ENCODE measurements at regions not wholly inside any gene's neighbourhood (a gene's known extent, or its start where the extent isn't known, plus 50 kb on each side); places are given as distances from the start of the nearest gene placed in this dataset.
"Not testable (repeated sequence)": the region's sequence is repeated elsewhere in the genome, so short reads cannot be mapped to it uniquely, and the experiment has no call there.

DNA sequence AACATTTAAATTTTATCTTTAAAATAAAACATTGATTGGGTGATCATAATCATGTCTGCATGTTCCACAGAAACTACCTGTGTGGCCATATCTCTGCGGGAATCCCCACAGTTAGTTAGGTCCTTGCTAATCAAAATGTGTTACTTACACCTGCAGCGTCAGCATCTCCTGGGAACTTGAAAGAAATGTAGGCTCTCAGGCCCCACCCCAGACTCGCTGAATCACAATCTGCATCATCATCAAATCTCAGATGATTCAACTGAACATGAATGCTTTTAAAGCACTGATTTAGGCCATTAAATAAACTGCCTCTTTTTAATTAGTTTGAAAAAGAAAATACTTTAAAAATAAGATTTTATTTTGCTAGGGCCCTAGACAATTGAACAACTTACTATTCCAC lies 577.8 kb downstream of the PYDC2 start:
- no peak for DNase-seq (ENCODE audit: low read depth)

DNA sequence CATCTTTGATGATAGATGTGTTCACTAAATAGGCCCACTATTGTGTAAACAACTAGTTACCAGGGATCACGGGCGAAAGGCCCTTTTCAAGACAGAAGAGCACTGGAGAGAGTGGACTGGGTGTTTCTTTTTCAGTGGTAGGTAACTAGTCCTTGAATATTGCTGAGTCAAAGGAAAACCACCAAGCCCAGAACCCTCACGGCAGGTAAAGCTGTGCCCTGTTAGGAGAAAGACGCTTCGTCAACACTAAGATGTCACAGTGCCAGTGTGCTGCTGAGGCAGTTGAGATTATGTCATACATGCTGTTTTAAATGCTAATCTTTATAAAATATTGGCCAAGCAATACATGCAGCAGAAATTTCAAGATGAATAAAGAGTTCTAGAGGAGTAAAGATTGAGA lies 578.6 kb downstream of the PYDC2 start:
- DNase-seq (ENCODE audit: low read depth) = no peak

DNA sequence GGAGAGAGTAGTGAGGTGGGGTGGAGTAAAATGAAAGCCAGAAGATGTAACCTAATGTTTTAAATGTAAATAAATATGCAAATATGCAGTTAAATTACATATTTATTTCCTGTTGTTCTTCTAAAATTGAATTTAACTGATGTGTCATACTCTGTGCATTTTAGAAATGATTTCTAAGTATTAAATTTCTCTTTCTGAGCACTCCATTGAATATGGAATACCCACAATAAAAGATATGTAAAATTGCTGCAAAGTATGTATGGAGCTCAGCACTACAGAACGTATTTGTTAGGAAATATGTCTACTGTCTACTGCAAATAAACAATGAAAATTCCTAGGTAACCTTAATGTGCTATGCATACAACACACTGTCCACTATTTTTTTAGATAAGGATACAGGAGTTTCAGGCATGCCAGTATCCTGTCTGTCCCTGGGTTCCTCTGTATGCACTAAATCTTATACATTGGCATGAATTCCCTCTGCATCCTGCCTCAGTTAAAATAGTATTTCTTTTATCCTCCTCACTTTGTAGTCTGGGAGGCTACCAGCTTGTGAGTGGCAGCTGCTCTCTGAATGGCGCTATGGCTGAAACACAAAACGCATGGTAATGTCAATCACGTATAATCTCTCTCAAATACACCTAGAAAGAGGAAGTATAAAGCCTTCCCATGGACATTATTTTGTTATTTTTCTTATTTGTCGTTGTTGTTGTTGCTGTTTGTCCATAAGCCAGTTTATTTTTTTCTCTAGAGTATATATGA lies 579.5 kb downstream of the PYDC2 start:
- no peak for DNase-seq (ENCODE audit: low read depth)

DNA sequence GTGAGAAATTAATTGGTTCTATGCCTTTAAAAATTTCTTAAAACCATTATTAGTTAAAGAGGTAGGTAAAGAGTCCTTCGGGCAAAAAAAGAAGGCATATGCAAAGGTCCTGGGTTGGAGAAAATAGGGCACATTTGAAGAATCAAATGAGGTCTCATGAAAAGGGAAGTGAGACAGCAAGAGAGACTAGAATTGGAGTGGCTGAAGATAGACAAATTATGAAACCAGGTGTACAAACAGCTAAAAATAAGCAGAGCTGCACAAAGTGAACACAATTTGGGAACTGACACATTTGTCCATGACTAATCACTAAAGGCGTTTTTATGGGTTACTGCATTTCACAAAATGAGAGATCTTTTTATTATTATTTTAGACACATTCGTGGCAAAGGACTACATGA lies 581.2 kb downstream of the PYDC2 start:
- DNase-seq (ENCODE audit: low read depth) = no peak

DNA sequence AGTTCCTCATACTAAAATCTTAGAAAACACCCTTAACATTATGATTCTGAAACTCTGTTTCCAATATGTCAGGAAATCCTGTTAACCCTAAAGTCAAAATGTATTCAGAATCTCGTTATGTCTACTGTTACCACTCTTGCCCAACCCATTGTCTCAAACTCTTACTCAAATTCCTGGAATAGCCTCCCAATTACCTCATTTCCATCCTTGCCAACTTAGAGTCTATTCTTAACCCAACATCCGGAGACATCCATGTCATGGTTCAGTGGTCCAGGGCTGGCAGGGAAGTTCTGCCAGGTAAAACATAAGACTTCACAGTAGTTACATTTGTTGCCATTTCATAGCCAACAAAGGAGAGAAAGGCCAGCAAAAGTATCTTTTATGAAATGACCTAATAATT lies 593.9 kb downstream of the PYDC2 start:
- no peak for DNase-seq (ENCODE audit: low read depth)

DNA sequence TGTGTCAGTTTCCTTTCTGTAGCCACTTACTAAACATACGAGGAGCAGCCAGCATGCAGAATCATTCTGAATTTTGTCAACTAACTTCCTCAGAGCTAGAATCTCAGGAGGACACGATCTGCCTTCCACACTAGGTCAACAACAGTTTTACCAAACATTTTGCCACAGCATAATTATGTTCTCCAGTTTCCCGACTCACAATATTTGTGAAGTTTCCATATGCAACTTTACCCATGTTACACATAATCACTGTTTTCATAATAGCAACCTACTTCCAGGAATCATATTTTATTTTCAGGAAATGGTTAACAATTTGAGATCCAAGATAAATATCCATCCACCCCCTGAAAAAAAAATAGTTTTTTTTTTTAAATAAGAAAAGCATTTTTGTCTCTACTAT lies 595.0 kb downstream of the PYDC2 start:
- no peak for DNase-seq (ENCODE audit: low read depth)

DNA sequence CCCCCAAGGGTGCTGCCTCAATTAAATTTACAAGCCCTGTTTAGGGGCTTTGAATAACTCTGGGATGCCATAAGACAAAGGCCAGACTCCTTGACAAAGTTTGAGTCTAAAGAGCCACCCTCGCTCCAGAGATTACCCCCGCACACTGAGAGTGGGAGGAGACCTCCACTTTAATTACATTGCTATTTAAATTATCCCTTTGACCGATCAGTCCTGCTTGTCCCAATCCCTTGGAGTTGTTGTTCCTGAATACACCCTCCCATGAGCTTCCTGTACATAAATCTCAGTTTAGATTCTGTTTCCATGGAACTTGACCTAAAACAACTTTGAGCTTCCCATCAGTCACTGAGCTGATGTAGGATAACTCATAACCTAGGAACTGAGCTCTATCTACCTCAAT lies 596.3 kb downstream of the PYDC2 start:
- no peak for DNase-seq (ENCODE audit: low read depth)

DNA sequence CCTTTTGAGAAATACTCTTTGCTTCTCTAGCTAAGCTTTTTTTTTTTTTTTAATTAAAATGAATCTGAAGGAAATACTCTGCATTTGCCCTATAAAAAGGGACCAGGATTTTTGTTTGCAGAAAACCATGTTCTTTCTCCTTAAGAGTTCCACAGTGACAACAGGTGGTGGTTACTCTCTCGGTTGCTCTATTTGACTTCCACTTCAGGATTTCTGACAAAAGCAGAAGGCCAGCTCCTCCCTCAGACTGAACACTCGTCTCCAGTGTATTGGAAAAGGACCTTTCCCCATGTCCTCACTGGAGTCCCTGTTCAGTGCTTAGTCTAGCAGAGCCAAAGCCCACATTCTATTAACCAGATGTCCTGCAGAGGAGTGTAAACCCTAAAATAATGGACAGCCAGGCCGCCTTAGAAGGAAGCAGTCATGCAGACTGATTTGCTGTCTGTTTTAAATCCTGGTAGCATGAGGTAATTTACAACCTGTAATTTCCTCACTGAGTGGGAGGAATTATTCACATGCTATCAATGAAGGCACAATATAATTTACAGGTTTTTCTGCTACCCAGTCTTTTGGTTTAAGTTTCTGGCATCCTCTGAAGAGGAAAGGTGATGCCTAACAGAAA lies 599.3 kb downstream of the PYDC2 start:
- no peak for DNase-seq (ENCODE audit: low read depth)

DNA sequence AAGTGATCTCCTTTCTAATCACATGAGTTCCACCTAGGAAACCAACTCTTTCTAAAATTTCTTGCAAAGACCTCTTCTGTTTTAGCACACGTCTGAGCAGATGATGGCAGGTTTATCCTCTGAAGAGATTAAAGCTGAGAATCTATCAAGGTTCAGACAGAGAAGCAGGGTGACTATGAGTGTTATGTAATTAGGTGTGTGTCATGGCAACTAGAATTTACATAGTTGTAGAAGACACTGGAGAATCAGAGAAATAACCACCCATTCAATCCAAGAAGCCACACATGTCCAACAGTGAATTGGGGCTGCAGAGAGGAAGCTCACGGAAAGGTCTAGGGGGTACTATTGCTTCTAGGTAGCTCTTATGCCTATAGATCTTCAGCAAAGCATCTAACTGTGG lies 600.5 kb downstream of the PYDC2 start:
- no peak for DNase-seq (ENCODE audit: low read depth)

DNA sequence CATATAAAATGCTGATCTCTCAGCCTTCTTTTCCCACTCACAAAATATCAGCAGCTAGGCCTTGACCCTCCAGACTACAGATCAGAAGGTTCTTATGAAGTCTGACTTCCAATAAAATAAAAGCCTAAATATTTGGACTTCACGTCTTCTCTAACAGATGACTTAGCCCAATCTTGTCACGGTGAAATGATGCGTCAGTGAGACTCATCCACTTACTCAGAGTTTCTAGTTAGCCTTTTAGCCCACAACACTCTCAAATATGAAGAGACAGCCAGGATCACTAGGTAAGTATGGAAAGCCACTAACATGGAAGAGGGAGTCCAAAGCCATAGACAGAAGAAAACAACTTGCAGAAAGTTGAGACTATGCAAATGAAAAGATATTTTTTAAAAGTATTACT lies 601.2 kb downstream of the PYDC2 start:
- no peak for DNase-seq (ENCODE audit: low read depth)

DNA sequence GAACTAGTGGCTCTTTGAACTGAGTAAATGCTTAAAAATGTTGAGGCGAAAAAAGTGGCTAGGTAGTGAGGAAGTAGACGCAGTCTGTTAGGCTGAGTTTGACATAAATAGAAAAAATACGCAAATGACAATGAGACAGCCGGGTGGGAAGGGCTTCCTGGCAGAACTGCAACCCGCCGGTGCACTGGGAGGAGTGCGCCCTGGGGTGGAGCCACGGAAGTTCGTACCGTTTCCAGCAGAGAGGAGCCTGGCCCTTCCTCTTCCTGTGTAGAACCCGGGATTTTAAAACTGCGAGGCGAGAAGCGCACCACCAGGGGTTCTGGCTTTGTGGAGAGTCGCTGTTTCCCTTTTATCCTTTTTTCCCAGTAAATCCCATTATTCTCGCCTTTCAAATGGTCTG lies 602.6 kb downstream of the PYDC2 start:
- no peak for DNase-seq (ENCODE audit: low read depth)

DNA sequence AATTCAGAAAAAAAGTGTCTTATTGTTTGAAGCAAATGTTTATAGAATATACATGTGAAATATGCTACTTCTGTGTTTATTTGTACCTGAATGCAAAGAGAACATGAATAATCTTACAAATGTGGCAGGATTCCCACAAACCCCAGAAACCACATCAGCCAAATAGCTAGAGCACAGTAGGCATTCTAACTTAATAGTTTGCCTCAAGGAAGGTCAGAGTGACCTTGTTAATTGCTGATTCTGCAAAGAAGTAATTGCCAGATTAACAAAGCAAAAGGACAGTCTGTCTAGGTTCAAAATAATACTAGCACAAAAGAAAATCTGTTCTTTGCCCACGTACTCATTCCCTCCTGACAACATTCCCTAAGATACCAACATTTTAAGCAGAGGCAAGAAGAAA lies 604.0 kb downstream of the PYDC2 start:
- DNase-seq (ENCODE audit: low read depth) = no peak

DNA sequence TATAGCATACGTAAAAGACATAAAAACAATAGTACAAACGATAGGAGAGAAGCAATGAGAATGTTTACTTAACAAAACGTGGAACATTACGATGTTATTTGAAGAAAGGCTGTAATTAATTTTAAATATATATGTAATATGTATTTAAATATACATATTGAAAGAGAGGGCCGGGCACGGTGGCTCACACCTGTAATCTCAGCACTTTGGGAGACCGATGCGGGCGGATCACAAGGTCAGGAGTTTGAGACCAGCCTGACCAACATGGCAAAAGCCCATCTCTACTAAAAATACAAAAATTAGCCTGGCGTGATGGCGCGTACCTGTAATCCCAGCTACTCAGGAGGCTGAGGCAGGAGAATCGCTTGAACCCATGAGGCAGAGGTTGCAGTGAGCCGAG lies 605.3 kb downstream of the PYDC2 start:
- DNase-seq (ENCODE audit: low read depth) = not testable (repeated sequence)

DNA sequence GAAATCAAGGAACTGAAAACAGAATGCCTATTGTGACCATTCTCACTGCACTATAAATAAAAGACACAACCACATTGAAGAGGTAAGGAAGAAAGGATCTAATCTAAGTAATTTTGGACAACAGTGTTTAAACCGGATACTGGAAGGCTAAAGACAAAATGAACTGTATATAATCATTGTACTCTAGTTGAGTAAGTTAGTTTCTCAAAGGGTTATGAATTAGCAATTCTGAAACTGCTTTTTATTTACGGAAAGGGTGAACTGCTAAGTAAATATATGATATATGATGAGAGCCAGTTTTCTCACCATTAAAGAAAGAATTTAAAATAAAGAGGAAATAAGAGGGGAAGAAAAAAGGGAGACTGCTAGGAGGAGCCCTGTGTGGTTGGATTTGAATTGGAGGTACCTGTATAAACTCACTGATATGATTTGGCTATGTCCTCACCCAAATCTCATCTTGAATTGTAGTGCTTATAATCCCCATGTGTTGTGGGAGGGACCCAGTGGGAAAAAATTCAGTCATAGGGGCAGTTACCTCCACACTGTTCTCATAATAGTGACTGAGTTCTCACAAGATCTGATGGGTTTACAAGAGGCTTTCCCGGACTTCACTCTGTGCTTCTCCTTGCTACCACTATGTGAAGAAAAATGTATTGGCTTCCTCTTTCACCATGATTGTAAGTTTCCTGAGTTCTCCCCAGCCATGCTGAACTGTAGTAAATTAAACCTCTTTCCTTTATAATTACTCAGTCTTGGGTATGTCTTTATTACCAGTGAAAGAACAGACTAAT lies 607.7 kb downstream of the PYDC2 start:
- DNase-seq (ENCODE audit: low read depth) = no peak

DNA sequence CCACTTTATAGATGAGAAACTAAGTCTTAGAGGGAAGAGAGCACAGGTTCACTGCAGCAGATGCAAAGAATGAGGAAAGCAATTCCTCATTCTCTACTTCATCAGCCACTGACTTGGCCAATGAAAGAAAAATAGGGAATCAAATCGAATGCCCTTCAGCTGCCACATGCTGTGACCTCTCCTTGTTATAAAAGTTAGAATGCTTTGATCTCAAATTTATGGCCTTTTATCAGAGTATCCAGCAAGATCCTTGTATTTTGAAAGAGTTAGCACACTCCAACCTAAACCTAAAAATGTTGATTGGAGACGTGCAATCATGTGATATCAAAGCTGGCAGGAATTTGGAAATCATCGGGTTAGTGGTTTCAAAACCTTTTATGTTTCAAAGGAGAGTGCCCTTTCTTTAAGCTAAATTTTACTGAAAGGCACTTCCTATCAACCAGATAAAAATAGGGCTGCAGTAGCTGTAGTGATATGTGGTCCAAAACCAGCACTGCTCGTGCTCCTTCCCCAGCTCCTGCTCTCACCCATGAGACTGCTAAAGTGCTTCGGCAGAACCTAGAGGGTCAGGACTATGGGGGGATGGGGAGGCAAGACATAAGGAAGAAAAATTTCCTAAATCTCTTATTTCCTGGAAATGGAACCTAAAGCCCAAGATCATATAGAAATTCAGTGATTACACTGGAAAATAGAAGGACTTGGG lies 617.0 kb downstream of the PYDC2 start:
- no peak for DNase-seq (ENCODE audit: low read depth)

DNA sequence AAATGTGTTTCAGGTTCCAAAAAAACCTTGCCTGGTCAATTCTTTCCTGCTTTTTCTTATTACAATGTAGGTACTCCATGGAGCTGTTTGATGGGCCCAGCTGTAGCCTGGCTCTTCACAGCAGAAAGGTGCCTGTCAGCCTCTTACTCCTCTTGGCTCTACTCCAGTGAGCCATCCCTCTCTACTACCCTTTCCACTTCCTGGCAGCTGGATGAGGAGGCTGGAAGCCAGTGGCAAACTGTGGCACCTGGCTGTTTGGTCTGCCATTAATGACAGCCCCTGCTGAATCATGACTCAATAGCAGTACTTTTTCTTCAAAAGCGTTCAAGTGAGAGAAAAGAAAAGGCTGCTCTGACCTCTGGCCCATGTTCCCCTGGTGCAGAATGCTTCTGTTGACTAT lies 618.1 kb downstream of the PYDC2 start:
- no peak for DNase-seq (ENCODE audit: low read depth)

DNA sequence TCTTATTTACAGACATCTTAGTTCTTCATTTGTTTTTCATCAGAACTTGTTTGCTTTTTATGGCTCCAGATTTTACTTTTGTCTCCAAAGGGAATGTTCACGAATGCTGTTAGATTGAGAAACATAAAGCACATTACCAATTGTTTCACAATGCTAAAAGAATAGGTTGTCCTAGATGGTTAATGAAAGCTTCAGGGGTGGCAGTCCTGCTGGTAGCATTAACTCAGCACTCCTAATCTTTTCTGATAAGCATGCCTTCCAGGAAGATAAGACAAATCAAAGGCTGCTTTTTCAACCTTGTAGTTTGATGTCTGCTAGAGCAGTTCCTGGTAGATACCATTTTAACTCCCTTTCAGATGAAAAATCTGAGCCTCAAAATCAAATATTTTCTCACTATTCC lies 619.4 kb downstream of the PYDC2 start:
- DNase-seq (ENCODE audit: low read depth) = no peak

DNA sequence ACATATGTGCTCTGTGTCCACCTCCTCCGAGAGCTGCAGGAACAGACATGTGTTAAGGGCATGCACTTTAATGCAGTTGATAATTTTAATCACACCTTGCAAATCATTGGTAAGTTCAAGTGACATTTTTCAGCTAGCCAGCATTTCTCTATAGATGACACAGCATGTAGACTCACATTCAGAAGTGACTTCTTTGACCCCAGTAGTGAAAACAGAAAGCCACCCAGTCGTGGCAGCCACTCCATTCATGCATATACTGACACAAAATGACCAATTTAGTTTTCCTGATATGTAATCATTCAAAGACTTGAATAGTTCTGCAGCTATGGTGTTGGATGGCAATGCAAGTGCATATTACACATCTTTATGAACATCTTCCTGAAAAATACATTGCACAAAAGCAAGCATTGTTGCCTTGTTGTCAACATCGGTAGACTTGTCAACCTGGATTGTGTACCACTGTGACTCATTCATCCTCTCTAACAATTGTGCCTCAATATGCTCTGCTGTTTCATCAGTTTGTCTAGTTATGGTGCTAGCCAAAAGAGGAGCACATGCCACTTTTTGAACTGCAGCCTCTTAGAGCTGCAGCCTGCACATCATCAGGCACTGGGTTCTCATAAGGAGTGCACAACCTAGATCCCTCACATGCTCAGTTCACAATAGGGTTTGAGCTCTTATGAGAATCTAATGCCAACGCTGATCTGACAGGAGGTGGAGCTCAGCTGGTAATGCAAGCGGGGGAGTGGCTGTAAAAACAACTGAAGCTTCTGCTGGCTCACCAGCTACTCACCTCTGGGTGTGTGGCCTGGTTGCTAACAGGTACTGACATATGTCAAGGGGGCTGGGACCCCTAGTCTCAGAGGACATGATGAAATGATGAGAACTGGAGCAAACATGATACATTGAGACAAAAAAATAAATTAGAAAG lies 622.0 kb downstream of the PYDC2 start:
- no peak for DNase-seq (ENCODE audit: low read depth)

All from forelimb muscle (tissue), 1 donor.